Hepatocyte (in vitro differentiated cells): ENCODE measurements at regions not wholly inside any gene's neighbourhood (a gene's known extent, or its start where the extent isn't known, plus 50 kb on each side); places are given as distances from the start of the nearest gene placed in this dataset.
A peak's percentile ranks its signal among the peaks of the same experiment; 100 is the strongest.

Experiments
- DNase-seq: peaks from one replicate; pipeline ENCODE4 v3.0.0-alpha.2; 2016; ENCODE audit warnings: low spot score
- H2AFZ ChIP-seq: fragments of 200-600 bp; sonication (generic); 2 replicates; pipeline ENCODE4 v1.6.0; 2016; ENCODE audit warnings: antibody characterized with exemption, mild to moderate bottlenecking
- H3K27ac ChIP-seq: fragments of 200-600 bp; sonication (generic); 2 replicates; pipeline ENCODE4 v1.5.1; 2016; ENCODE audit warnings: mild to moderate bottlenecking
- H3K27me3 ChIP-seq: fragments of 200-600 bp; sonication (generic); 2 replicates; pipeline ENCODE4 v1.6.1; 2016
- H3K36me3 ChIP-seq: fragments of 200-600 bp; sonication (generic); replicated peaks from 2 replicates; pipeline ENCODE4 v1.5.1; 2016; ENCODE audit warnings: low read depth; ENCODE audit not compliant: insufficient read depth
- H3K4me1 ChIP-seq: fragments of 200-600 bp; sonication (generic); 2 replicates; pipeline ENCODE4 v1.5.1; 2016; ENCODE audit warnings: mild to moderate bottlenecking, moderate library complexity; ENCODE audit not compliant: insufficient read depth
- H3K4me2 ChIP-seq: fragments of 200-600 bp; sonication (generic); 2 replicates; pipeline ENCODE4 v1.6.0; 2016
- H3K4me3 ChIP-seq: fragments of 200-600 bp; sonication (generic); 2 replicates; pipeline ENCODE4 v1.5.1; 2016; ENCODE audit warnings: mild to moderate bottlenecking
- H3K79me2 ChIP-seq: fragments of 200-600 bp; sonication (generic); 2 replicates; pipeline ENCODE4 v1.6.0; 2017; ENCODE audit warnings: mild to moderate bottlenecking
- H3K9me2 ChIP-seq: fragments of 200-600 bp; sonication (generic); replicated peaks from 2 replicates; pipeline ENCODE4 v1.6.0; 2017; ENCODE audit warnings: mild to moderate bottlenecking; ENCODE audit not compliant: insufficient read depth
- H3K9me3 ChIP-seq: fragments of 200-600 bp; sonication (generic); 2 replicates; pipeline ENCODE4 v1.5.1; 2016; ENCODE audit warnings: low read depth, mild to moderate bottlenecking
- H4K20me1 ChIP-seq: fragments of 200-600 bp; sonication (generic); 2 replicates; pipeline ENCODE4 v1.6.0; 2016; ENCODE audit warnings: mild to moderate bottlenecking; ENCODE audit not compliant: insufficient read depth, poor library complexity, severe bottlenecking
- EZH2 ChIP-seq: fragments of 200-600 bp; sonication (generic); IDR thresholded peaks from 2 replicates; pipeline ENCODE4 v1.6.1; 2016; ENCODE audit warnings: antibody characterized with exemption, mild to moderate bottlenecking, borderline replicate concordance
- EZH2phosphoT487 ChIP-seq: fragments of 200-600 bp; sonication (generic); IDR thresholded peaks from one replicate; pipeline ENCODE4 v1.6.1; 2018; ENCODE audit warnings: antibody characterized with exemption, mild to moderate bottlenecking, low read depth, moderate library complexity; ENCODE audit not compliant: unreplicated experiment, severe bottlenecking
- WGBS: methylation state at CpG from one replicate; pipeline ENCODE4 v1.1.6; 2016; ENCODE audit warnings: low lambda C conversion rate; ENCODE audit errors: missing lambda C conversion rate; 5-methylcytosine and 5-hydroxymethylcytosine counted together
- TF ChIP-seq, protein P1 (sequence below): fragments of 200-600 bp; sonication (generic); IDR thresholded peaks from 2 replicates; pipeline ENCODE4 v1.5.1; 2016; ENCODE audit warnings: antibody characterized with exemption, mild to moderate bottlenecking; ENCODE audit not compliant: poor library complexity

DNA sequence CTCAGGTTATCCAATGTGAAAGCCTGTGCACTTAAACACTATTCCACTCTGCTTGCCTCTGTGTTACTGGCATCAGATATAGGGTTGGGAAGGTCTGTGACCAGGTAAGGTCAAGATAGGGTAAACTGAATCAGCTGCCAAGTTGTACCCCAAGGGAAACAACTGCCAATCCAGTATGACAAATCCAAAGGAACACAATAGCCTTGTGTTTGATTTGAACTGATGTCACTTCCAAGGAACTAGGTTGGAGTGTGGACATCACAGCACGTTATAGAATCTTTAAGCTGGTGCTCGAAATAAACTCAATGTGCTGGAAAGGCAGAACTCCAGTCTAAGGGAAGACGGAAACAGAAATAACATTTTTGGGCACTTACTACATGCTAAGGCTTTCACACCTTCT is 223.4 kb upstream of the BTG1 start:
- WGBS = 93% methylated on average over 3 of the region's 3 CpGs
- Histone ChIP-seq H3K9me3 (no peaks in the 10 kb centered on the region), H3K9me2 (no peaks in the 10 kb centered on the region), H2AFZ (no peak overlapping the region), H3K36me3 (no peaks in the 10 kb centered on the region), H3K79me2 (no peaks in the 10 kb centered on the region), H3K4me1 (no peaks in the 10 kb centered on the region), H3K27me3 (no peaks in the 10 kb centered on the region), H4K20me1 (no peaks in the 10 kb centered on the region), H3K4me2 (no peak overlapping the region), H3K27ac (no peak overlapping the region), H3K4me3 (no peak overlapping the region)
- DNase-seq = no peak
- TF ChIP-seq EZH2phosphoT487 (no peak), EZH2 (no peak)
- TF ChIP-seq, protein P1, sequence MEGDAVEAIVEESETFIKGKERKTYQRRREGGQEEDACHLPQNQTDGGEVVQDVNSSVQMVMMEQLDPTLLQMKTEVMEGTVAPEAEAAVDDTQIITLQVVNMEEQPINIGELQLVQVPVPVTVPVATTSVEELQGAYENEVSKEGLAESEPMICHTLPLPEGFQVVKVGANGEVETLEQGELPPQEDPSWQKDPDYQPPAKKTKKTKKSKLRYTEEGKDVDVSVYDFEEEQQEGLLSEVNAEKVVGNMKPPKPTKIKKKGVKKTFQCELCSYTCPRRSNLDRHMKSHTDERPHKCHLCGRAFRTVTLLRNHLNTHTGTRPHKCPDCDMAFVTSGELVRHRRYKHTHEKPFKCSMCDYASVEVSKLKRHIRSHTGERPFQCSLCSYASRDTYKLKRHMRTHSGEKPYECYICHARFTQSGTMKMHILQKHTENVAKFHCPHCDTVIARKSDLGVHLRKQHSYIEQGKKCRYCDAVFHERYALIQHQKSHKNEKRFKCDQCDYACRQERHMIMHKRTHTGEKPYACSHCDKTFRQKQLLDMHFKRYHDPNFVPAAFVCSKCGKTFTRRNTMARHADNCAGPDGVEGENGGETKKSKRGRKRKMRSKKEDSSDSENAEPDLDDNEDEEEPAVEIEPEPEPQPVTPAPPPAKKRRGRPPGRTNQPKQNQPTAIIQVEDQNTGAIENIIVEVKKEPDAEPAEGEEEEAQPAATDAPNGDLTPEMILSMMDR = no peak

DNA sequence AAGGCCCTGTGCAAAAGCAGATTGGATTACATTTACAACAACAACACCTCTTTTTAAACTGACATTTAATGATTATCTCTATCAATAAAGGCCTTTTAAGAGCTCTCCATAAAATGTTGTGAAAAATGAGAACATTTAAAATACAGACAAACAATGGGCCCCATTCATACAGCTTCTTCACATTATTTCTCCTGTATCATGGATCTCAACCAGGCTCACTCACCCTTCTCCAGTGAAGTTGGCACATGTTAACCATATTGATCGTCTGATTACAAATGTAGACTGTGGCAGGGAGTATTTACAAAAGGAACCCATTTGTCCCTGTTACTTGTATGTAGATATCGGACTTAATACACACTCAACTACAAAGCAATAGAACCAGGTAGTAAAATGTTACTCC is 220.2 kb upstream of the BTG1 start:
- 81% methylated on average over 2 of the region's 2 CpGs for WGBS

DNA sequence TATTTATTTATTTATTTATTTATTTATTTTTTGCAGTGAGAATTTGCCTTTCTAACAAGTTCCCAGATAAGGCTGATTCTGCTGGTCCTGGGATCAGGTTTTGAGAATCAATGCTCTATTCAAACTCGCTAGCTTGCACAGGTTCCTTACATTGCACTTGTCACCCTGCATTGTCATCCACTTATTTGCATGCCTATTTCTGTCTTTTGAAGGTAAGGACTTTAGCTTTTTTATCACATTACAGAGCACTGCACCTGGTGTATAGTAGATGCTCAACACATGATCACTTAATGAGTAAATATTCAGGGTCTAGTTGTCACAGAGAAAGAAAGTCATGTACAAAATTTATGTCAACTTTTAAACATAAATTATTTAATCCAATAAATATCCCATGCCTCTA is 219.7 kb upstream of the BTG1 start:
- Histone ChIP-seq H3K4me2 (no peak overlapping the region), H3K27me3 (no peaks in the 10 kb centered on the region), H3K4me3 (no peak overlapping the region), H4K20me1 (no peaks in the 10 kb centered on the region), H3K4me1 (no peaks in the 10 kb centered on the region), H3K9me2 (no peaks in the 10 kb centered on the region), H3K27ac (no peak overlapping the region), H3K9me3 (no peaks in the 10 kb centered on the region), H3K36me3 (no peaks in the 10 kb centered on the region), H2AFZ (no peak overlapping the region), H3K79me2 (no peaks in the 10 kb centered on the region)
- TF ChIP-seq, protein P1 = no peak
- TF ChIP-seq EZH2phosphoT487 = no peak
- no peak for TF ChIP-seq EZH2
- no peak for DNase-seq
- WGBS = 88% methylated on average over 1 of the region's 1 CpG

More for the DNA sequence above, 220.2 kb upstream of the BTG1 start:
- no peak overlapping the region for H3K27ac ChIP-seq
- no peaks in the 10 kb centered on the region for H3K9me3 ChIP-seq
- TF ChIP-seq, protein P1 = no peak
- TF ChIP-seq EZH2 = no peak
- TF ChIP-seq EZH2phosphoT487 = no peak
- no peaks in the 10 kb centered on the region for H4K20me1 ChIP-seq
- H3K79me2 ChIP-seq = no peaks in the 10 kb centered on the region
- no peaks in the 10 kb centered on the region for H3K36me3 ChIP-seq
- DNase-seq = no peak
- H3K4me3 ChIP-seq = no peak overlapping the region
- no peaks in the 10 kb centered on the region for H3K9me2 ChIP-seq
- H3K4me1 ChIP-seq = no peaks in the 10 kb centered on the region
- H3K4me2 ChIP-seq = no peak overlapping the region
- no peaks in the 10 kb centered on the region for H3K27me3 ChIP-seq
- no peak overlapping the region for H2AFZ ChIP-seq

DNA sequence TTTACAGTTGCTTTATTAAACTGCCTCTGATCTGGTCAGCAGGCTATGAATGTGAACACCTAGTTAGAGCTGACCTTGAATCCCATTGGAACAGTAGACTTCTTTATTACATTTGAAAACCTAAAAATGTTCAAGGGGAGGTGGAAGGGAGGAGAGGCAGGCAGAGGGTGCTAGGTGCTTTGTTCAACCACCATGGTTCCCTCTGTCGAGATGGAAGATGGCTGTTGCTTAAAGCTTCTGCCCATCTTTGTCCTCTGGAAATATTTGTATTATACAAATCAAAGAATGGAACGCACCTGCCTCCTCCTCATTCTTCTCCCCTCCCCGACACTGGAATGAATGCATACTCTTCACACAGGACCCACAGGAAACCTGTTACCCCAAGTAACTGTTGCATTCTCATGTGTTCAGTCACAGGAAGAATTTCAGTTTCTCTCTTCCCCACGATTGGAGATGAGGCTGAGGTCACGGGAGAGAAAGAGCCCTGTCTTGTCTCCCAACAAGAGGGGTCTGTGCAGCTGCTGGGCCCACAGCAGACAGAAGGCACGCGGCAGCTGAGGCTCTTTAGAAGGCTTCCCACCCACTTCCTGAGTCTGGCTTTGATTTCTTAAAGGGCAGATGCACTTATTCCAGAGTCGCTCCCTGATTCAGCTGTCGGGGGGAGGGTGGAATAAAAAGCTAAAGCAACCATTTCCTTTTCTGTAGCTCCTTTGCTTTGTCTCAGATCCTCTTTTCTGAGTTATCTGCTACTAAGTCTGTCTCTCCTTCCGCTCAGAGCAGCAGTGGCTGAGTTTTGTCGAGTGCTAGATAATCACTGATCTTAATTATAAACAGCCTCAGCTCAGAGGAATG is 217.9 kb upstream of the BTG1 start:
- H3K36me3 ChIP-seq = no peaks in the 10 kb centered on the region
- WGBS = 53% methylated on average over 11 of the region's 11 CpGs

More for the DNA sequence above, 217.9 kb upstream of the BTG1 start:
- no peak overlapping the region for H3K27ac ChIP-seq
- no peaks in the 10 kb centered on the region for H3K9me2 ChIP-seq
- H3K4me3 ChIP-seq = no peak overlapping the region
- peak overlapping the region; percentile 32 for H2AFZ ChIP-seq
- DNase-seq = peak; percentile 15
- no peaks in the 10 kb centered on the region for H3K4me1 ChIP-seq
- no peaks in the 10 kb centered on the region for H3K79me2 ChIP-seq
- H3K9me3 ChIP-seq = no peaks in the 10 kb centered on the region
- TF ChIP-seq EZH2 (no peak), EZH2phosphoT487 (no peak)
- TF ChIP-seq, protein P1 = no peak
- H3K4me2 ChIP-seq = peak overlapping the region; percentile 56
- H3K27me3 ChIP-seq = no peaks in the 10 kb centered on the region
- no peaks in the 10 kb centered on the region for H4K20me1 ChIP-seq
